WTC11 (cell line): ENCODE measurements at regions not wholly inside any gene's neighbourhood (a gene's known extent, or its start where the extent isn't known, plus 50 kb on each side); places are given as distances from the start of the nearest gene placed in this dataset.

Source experiments
- ATAC-seq: fragments of 200-7000 bp; cut with Tn5 transposase; 2 replicates; pipeline ENCODE4 v1.10.0; 2021; ENCODE audit warnings: mild to moderate bottlenecking, moderate library complexity
- CTCF ChIA-PET: fragments of 300-600 bp; sonication (Branson Sonifier 250); formaldehyde crosslinking; loops from one replicate; lab custom pipeline; 2021; ENCODE audit warnings: antibody characterized with exemption; lab: Charles Lee
- POLR2A ChIA-PET: fragments of 350-600 bp; sonication (Branson Sonifier 250); formaldehyde crosslinking; loops from one replicate; lab custom pipeline; 2021; ENCODE audit warnings: antibody characterized with exemption; lab: Charles Lee
- DNase-seq: peaks from one replicate; pipeline ENCODE4 v3.0.0; 2021; ENCODE audit warnings: low spot score
- H3K27ac Mint-ChIP-seq: 2 replicates; pipeline ENCODE4 v1.8.0; 2021; ENCODE audit warnings: mixed read lengths
- H3K27me3 Mint-ChIP-seq: 2 replicates; pipeline ENCODE4 v1.8.0; 2021; ENCODE audit warnings: low read depth, mild to moderate bottlenecking, moderate library complexity, mixed read lengths
- H3K36me3 Mint-ChIP-seq: 2 replicates; pipeline ENCODE4 v1.8.0; 2021; ENCODE audit warnings: mixed read lengths
- H3K4me1 Mint-ChIP-seq: 2 replicates; pipeline ENCODE4 v1.8.0; 2022; ENCODE audit warnings: mixed read lengths
- H3K4me3 Mint-ChIP-seq: 2 replicates; pipeline ENCODE4 v1.8.0; 2021; ENCODE audit warnings: mild to moderate bottlenecking, moderate library complexity, mixed read lengths
- H3K9me3 Mint-ChIP-seq: 2 replicates; pipeline ENCODE4 v1.8.0; 2021; ENCODE audit warnings: mixed read lengths
- AFF4 ChIP-seq: sonication (generic); formaldehyde crosslinking; IDR thresholded peaks from 2 replicates; pipeline ENCODE4 v1.8.1; 2023; ENCODE audit warnings: mild to moderate bottlenecking, missing genetic modification reagents, borderline replicate concordance
- ETV6 ChIP-seq: sonication (generic); formaldehyde crosslinking; IDR thresholded peaks from 2 replicates; pipeline ENCODE4 v1.8.1; 2022; ENCODE audit warnings: mild to moderate bottlenecking, missing genetic modification reagents
- FOXP1 ChIP-seq: sonication (generic); formaldehyde crosslinking; IDR thresholded peaks from 2 replicates; pipeline ENCODE4 v1.8.0; 2022; ENCODE audit warnings: missing genetic modification reagents, mild to moderate bottlenecking, moderate library complexity, borderline replicate concordance
- IRF1 ChIP-seq: sonication (generic); formaldehyde crosslinking; IDR thresholded peaks from 2 replicates; pipeline ENCODE4 v1.8.0; 2023; ENCODE audit warnings: missing genetic modification reagents
- KAT7 ChIP-seq: sonication (generic); formaldehyde crosslinking; IDR thresholded peaks from 2 replicates; pipeline ENCODE4 v1.8.1; 2023; ENCODE audit warnings: missing genetic modification reagents, mild to moderate bottlenecking, borderline replicate concordance
- MXD4 ChIP-seq: fragments of 250-450 bp; sonication (Bioruptor Pico); IDR thresholded peaks from 2 replicates; pipeline ENCODE4 v1.8.0; 2021; ENCODE audit warnings: mild to moderate bottlenecking, moderate library complexity, borderline replicate concordance
- NR3C1 ChIP-seq: sonication (generic); formaldehyde crosslinking; conservative IDR thresholded peaks from 2 replicates; pipeline ENCODE4 v1.8.1; 2023; ENCODE audit warnings: low read depth, mild to moderate bottlenecking, missing genetic modification reagents
- PRRX2 ChIP-seq: fragments of 250-450 bp; sonication (Bioruptor Pico); IDR thresholded peaks from 2 replicates; pipeline ENCODE4 v1.8.0; 2021; ENCODE audit warnings: mild to moderate bottlenecking
- SP1 ChIP-seq: sonication (generic); formaldehyde crosslinking; conservative IDR thresholded peaks from 2 replicates; pipeline ENCODE4 v1.8.1; 2022; ENCODE audit warnings: missing genetic modification reagents
- TCF7 ChIP-seq: sonication (generic); formaldehyde crosslinking; IDR thresholded peaks from 2 replicates; pipeline ENCODE4 v1.8.0; 2022; ENCODE audit warnings: mild to moderate bottlenecking, low read depth, missing genetic modification reagents, moderate library complexity
- USF1 ChIP-seq: sonication (generic); formaldehyde crosslinking; IDR thresholded peaks from 2 replicates; pipeline ENCODE4 v1.8.0; 2022; ENCODE audit warnings: mild to moderate bottlenecking, missing genetic modification reagents
- ZNF121 ChIP-seq: sonication (generic); formaldehyde crosslinking; IDR thresholded peaks from 2 replicates; pipeline ENCODE4 v1.8.0; 2023; ENCODE audit warnings: missing genetic modification reagents
- ZNF138 ChIP-seq: sonication (generic); formaldehyde crosslinking; conservative IDR thresholded peaks from 2 replicates; pipeline ENCODE4 v1.8.1; 2022; ENCODE audit warnings: mild to moderate bottlenecking, moderate library complexity, missing genetic modification reagents
- ZNF232 ChIP-seq: sonication (generic); formaldehyde crosslinking; IDR thresholded peaks from 2 replicates; pipeline ENCODE4 v1.8.0; 2022; ENCODE audit warnings: mild to moderate bottlenecking, missing genetic modification reagents
- ZNF423 ChIP-seq: fragments of 250-450 bp; sonication (Bioruptor Pico); IDR thresholded peaks from 2 replicates; pipeline ENCODE4 v2.1.2; 2022; ENCODE audit warnings: mild to moderate bottlenecking, moderate library complexity
- ZNF425 ChIP-seq: fragments of 250-450 bp; sonication (Bioruptor Pico); conservative IDR thresholded peaks from 2 replicates; pipeline ENCODE4 v1.9.0; 2021; ENCODE audit warnings: mild to moderate bottlenecking
- TF ChIP-seq, protein P1 (sequence below): sonication (generic); formaldehyde crosslinking; IDR thresholded peaks from 2 replicates; pipeline ENCODE4 v1.8.1; 2022; ENCODE audit warnings: missing genetic modification reagents, borderline replicate concordance
- TF ChIP-seq, protein P2 (sequence below): sonication (generic); formaldehyde crosslinking; IDR thresholded peaks from 2 replicates; pipeline ENCODE4 v1.8.1; 2023; ENCODE audit warnings: mild to moderate bottlenecking, missing genetic modification reagents
- TF ChIP-seq, protein P3 (sequence below): fragments of 200-600 bp; IDR thresholded peaks from 2 replicates; pipeline ENCODE4 v1.8.0; 2022; ENCODE audit warnings: antibody characterized with exemption
- TF ChIP-seq, protein P4 (sequence below): sonication (generic); formaldehyde crosslinking; IDR thresholded peaks from 2 replicates; pipeline ENCODE4 v1.8.1; 2023; ENCODE audit warnings: mild to moderate bottlenecking, missing genetic modification reagents

- ATAC-seq, result no peak; the same call in 1 of the 2 replicates
- Mint-ChIP-seq H3K9me3 (peaks cover 18% of the 10 kb centered on the region), H3K4me3 (no peak overlapping the region), H3K27ac (no peak overlapping the region), H3K36me3 (peaks cover 14% of the 10 kb centered on the region), H3K27me3 (no peaks in the 10 kb centered on the region), H3K4me1 (no peaks in the 10 kb centered on the region)
- ChIA-PET CTCF (no interaction called here), POLR2A (no interaction called here)
- TF ChIP-seq, protein P1, sequence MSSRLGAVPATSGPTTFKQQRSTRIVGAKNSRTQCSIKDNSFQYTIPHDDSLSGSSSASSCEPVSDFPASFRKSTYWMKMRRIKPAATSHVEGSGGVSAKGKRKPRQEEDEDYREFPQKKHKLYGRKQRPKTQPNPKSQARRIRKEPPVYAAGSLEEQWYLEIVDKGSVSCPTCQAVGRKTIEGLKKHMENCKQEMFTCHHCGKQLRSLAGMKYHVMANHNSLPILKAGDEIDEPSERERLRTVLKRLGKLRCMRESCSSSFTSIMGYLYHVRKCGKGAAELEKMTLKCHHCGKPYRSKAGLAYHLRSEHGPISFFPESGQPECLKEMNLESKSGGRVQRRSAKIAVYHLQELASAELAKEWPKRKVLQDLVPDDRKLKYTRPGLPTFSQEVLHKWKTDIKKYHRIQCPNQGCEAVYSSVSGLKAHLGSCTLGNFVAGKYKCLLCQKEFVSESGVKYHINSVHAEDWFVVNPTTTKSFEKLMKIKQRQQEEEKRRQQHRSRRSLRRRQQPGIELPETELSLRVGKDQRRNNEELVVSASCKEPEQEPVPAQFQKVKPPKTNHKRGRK (CRISPR knock-in tag), result no peak
- TF ChIP-seq MXD4 (no peak), USF1 (CRISPR knock-in tag) (no peak), KAT7 (CRISPR knock-in tag) (no peak), ETV6 (CRISPR knock-in tag) (no peak), ZNF425 (CRISPR knock-in tag) (no peak), SP1 (CRISPR knock-in tag) (no peak), PRRX2 (no peak), IRF1 (CRISPR knock-in tag) (no peak), TCF7 (CRISPR knock-in tag) (no peak), ZNF138 (CRISPR knock-in tag) (no peak), AFF4 (CRISPR knock-in tag) (no peak), ZNF423 (CRISPR knock-in tag) (no peak), ZNF232 (no peak), FOXP1 (CRISPR knock-in tag) (no peak), NR3C1 (CRISPR knock-in tag) (no peak), ZNF121 (CRISPR knock-in tag) (no peak)
- TF ChIP-seq, protein P2, sequence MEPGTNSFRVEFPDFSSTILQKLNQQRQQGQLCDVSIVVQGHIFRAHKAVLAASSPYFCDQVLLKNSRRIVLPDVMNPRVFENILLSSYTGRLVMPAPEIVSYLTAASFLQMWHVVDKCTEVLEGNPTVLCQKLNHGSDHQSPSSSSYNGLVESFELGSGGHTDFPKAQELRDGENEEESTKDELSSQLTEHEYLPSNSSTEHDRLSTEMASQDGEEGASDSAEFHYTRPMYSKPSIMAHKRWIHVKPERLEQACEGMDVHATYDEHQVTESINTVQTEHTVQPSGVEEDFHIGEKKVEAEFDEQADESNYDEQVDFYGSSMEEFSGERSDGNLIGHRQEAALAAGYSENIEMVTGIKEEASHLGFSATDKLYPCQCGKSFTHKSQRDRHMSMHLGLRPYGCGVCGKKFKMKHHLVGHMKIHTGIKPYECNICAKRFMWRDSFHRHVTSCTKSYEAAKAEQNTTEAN (CRISPR knock-in tag), result no peak
- TF ChIP-seq, protein P3, sequence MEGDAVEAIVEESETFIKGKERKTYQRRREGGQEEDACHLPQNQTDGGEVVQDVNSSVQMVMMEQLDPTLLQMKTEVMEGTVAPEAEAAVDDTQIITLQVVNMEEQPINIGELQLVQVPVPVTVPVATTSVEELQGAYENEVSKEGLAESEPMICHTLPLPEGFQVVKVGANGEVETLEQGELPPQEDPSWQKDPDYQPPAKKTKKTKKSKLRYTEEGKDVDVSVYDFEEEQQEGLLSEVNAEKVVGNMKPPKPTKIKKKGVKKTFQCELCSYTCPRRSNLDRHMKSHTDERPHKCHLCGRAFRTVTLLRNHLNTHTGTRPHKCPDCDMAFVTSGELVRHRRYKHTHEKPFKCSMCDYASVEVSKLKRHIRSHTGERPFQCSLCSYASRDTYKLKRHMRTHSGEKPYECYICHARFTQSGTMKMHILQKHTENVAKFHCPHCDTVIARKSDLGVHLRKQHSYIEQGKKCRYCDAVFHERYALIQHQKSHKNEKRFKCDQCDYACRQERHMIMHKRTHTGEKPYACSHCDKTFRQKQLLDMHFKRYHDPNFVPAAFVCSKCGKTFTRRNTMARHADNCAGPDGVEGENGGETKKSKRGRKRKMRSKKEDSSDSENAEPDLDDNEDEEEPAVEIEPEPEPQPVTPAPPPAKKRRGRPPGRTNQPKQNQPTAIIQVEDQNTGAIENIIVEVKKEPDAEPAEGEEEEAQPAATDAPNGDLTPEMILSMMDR, result no peak
- TF ChIP-seq, protein P4, sequence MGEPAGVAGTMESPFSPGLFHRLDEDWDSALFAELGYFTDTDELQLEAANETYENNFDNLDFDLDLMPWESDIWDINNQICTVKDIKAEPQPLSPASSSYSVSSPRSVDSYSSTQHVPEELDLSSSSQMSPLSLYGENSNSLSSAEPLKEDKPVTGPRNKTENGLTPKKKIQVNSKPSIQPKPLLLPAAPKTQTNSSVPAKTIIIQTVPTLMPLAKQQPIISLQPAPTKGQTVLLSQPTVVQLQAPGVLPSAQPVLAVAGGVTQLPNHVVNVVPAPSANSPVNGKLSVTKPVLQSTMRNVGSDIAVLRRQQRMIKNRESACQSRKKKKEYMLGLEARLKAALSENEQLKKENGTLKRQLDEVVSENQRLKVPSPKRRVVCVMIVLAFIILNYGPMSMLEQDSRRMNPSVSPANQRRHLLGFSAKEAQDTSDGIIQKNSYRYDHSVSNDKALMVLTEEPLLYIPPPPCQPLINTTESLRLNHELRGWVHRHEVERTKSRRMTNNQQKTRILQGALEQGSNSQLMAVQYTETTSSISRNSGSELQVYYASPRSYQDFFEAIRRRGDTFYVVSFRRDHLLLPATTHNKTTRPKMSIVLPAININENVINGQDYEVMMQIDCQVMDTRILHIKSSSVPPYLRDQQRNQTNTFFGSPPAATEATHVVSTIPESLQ, result no peak
- TF ChIP-seq, all 79 proteins: peak for 0
- no peak for DNase-seq
Measured at GRCh38 chr2:19120941-19121750, 237.3 kb downstream of the OSR1 start.
